ENCODE measurements at regions not wholly inside any gene's neighbourhood (a gene's known extent, or its start where the extent isn't known, plus 50 kb on each side); places are given as distances from the start of the nearest gene placed in this dataset.

- no peak for TF ChIP-seq CTCF (conservative IDR thresholded peaks at IDR 0.05; ENCODE audit: control insufficient read depth, insufficient read depth, low read depth, low read length)
- DNase-seq (ENCODE audit: low read depth) = no peak
- H3K4me3 ChIP-seq (ENCODE audit: control insufficient read depth, low read depth, low read length) = no peak overlapping the region
Observed at GRCh38 chr11:116539836-116540418, 232.9 kb downstream of the BUD13 start.

DNA sequence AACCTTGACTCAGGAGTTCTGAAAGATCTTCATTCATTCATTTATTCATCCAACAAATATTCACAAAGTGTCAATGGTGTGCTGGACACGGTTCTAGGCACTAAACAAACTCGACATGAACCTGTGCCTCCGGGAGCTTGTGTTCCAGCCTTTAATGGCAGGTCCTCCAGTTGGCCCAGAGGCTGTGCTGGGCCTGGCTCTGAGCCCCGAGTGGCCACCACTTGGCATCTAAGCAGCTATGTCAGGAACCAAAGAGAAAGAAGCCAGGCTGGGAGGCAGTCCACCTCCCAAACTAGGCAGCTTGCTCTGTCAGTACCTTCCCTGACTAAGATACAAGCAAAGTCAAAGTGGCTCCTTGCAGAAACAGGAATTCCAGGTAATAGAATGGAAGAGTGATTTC, 233.6 kb downstream of the BUD13 start:
- no peak for TF ChIP-seq CTCF (conservative IDR thresholded peaks at IDR 0.05; ENCODE audit: control insufficient read depth, insufficient read depth, low read depth, low read length)
- DNase-seq (ENCODE audit: low read depth) = no peak
- no peak overlapping the region for H3K4me3 ChIP-seq (ENCODE audit: control insufficient read depth, low read depth, low read length)

DNA sequence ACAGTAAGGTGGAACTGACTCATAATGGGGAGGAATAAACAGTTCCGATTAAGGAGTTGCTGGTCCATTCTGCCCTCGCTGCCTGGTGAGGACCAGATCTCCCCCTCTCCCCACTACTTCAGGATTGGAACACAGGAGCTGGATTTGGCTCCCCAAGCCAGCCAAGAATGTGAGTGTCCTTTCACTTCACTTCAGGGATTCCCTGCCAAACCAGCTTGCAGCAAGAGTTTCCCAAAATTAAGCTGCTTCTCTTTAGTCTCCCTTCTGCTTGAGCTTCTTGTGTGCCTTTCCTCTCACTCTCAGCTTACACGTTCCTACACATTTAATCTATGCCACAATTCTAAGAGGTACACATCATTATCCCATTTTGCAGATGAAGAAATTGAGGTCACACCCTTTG, 234.1 kb downstream of the BUD13 start:
- H3K4me3 ChIP-seq (ENCODE audit: control insufficient read depth, low read depth, low read length) = no peak overlapping the region
- TF ChIP-seq CTCF (conservative IDR thresholded peaks at IDR 0.05; ENCODE audit: control insufficient read depth, insufficient read depth, low read depth, low read length) = no peak
- no peak for DNase-seq (ENCODE audit: low read depth)

- no peak overlapping the region for H3K4me3 ChIP-seq (ENCODE audit: control insufficient read depth, low read depth, low read length)
- no peak for DNase-seq (ENCODE audit: low read depth)
- TF ChIP-seq CTCF (conservative IDR thresholded peaks at IDR 0.05; ENCODE audit: control insufficient read depth, insufficient read depth, low read depth, low read length) = no peak
Observed at GRCh38 chr11:116537709-116538108, 235.1 kb downstream of the BUD13 start.

- H3K4me3 ChIP-seq (ENCODE audit: control insufficient read depth, low read depth, low read length) = no peak overlapping the region
Observed at GRCh38 chr11:116537121-116537520, 235.7 kb downstream of the BUD13 start.

DNA sequence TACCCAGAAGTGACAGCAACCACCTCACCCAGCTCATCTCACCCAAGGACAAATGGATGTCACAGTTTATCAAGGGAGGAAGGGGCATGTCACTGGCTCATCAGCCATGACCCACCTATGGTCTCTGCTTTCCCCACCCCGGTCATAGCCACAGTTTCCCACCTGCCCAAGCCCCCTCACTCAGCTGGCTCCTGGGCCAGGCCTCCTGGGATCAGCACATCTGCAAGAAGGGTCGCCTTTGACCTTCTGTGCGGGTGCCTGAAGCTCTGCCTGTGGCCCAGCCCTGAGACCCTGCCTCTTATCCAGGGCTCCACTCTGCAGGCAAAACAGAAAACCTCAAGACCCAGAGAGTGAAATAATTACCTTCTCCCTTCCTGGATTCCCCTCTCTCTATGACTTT, 236.4 kb downstream of the BUD13 start:
- DNase-seq (ENCODE audit: low read depth) = no peak
- no peak for TF ChIP-seq CTCF (conservative IDR thresholded peaks at IDR 0.05; ENCODE audit: control insufficient read depth, insufficient read depth, low read depth, low read length)
- H3K4me3 ChIP-seq (ENCODE audit: control insufficient read depth, low read depth, low read length) = no peak overlapping the region

More at GRCh38 chr11:116537121-116537520, 235.7 kb downstream of the BUD13 start:
- DNase-seq (ENCODE audit: low read depth) = no peak
- TF ChIP-seq CTCF (conservative IDR thresholded peaks at IDR 0.05; ENCODE audit: control insufficient read depth, insufficient read depth, low read depth, low read length) = no peak

DNA sequence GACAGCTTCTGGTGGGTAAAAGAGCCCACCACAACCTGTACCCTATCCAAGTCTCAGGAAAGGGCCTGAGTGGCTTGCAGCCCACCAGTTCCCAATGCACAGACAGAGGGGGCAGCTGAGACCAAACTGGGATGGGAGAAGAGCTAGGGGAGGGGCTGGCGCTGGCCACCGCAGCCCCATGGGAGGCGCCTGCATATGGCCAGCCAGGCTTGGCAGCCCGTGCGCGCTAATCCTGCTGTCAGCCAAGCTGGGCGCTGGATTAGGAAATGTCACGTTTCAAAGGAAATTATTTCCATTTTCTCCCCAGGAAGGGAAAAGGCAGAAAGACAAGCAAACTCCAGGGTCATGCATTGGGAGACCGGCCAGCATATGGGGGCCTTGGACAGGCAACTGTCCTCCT, 236.8 kb downstream of the BUD13 start:
- DNase-seq (ENCODE audit: low read depth) = no peak
- no peak overlapping the region for H3K4me3 ChIP-seq (ENCODE audit: control insufficient read depth, low read depth, low read length)
- TF ChIP-seq CTCF (conservative IDR thresholded peaks at IDR 0.05; ENCODE audit: control insufficient read depth, insufficient read depth, low read depth, low read length) = no peak

All from fibroblast of mammary gland (primary cell).